H1 (cell line): ENCODE measurements at regions not wholly inside any gene's neighbourhood (a gene's known extent, or its start where the extent isn't known, plus 50 kb on each side); places are given as distances from the start of the nearest gene placed in this dataset.

ENCODE experiments used
- RAD21 ChIP-seq, 2 experiments: IDR thresholded peaks in 1 of 2; conservative IDR thresholded peaks in 1 of 2; 2 replicates each; pipeline ENCODE4 v1.6.1; 2011; ENCODE audit warnings: low read depth in 2 of 2, low read length in 2 of 2, improper control_type of control experiment in 1 of 2, inconsistent platforms in 1 of 2, mild to moderate bottlenecking in 1 of 2, moderate library complexity in 1 of 2
- YY1 ChIP-seq: IDR thresholded peaks from 2 replicates; pipeline ENCODE4 v1.6.1; 2011; ENCODE audit warnings: low read depth, mild to moderate bottlenecking, low read length

- TF ChIP-seq RAD21 (IDR thresholded peaks at IDR 0.05 in 1 of 2, conservative IDR thresholded peaks at IDR 0.05 in 1 of 2; ENCODE audit: low read depth in 2 of 2, low read length in 2 of 2) (no peak), YY1 (no peak)
Measured at GRCh38 chr14:98602983-98603382, 669.0 kb downstream of the BCL11B start.
